IPS-18a (cell line): ENCODE measurements at regions not wholly inside any gene's neighbourhood (a gene's known extent, or its start where the extent isn't known, plus 50 kb on each side); places are given as distances from the start of the nearest gene placed in this dataset.

Experiments used
- H3K27ac ChIP-seq: one replicate; pipeline ENCODE4 v1.5.1; 2013; ENCODE audit warnings: low read length
- H3K27me3 ChIP-seq: one replicate; pipeline ENCODE4 v1.6.1; 2013; ENCODE audit warnings: mild to moderate bottlenecking, low read length; ENCODE audit not compliant: control insufficient read depth, insufficient read depth
- H3K36me3 ChIP-seq: one replicate; pipeline ENCODE4 v1.6.1; 2013; ENCODE audit warnings: low read depth, low read length; ENCODE audit not compliant: control insufficient read depth
- H3K4me1 ChIP-seq: one replicate; pipeline ENCODE4 v1.6.1; 2013; ENCODE audit warnings: low read depth, low read length; ENCODE audit not compliant: control insufficient read depth
- H3K4me3 ChIP-seq: one replicate; pipeline ENCODE4 v1.5.1; 2013; ENCODE audit warnings: low read length
- H3K9ac ChIP-seq: one replicate; pipeline ENCODE4 v1.6.1; 2013; ENCODE audit warnings: mild to moderate bottlenecking, low read length, moderate library complexity
- H3K9me3 ChIP-seq: one replicate; pipeline ENCODE4 v1.6.1; 2013; ENCODE audit warnings: low read depth, low read length; ENCODE audit not compliant: control insufficient read depth

DNA sequence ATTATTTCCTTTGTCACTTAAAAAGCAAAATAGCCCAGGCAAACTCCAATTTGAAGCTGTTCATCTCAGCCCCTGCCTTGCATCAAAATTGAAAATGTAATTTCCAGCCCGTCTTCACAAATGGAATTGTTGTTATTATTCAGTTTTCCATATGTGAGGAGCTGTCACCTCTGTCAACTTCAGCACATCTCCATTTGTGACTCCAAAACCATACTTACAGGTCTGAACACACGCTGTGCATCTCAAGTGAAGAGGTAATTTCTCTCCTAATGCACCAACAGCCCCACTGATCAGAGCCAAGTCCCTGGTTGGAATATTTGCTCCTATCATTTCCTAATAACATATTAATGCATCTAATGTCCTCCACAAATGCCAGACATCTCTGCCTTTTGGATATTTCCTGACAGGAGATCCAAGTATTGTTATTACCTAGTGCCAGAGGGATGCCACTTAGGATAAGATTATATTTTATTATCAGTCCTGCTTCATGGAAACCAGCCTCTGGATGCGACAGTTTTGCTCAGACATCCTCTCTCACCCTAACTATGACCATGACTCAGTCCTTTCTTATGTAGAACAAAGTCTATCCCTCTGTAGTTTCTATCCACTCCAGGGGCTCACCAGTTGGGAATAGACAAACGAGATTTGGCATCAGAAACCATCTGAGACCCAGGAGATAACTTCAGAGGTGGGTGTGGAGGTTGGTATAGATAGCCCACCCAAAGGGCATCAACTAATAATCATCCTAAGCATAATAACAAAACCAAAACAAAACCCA, 379.8 kb downstream of the VPS13C start:
- Histone ChIP-seq H3K9me3 (no peaks in the 10 kb centered on the region), H3K4me3 (no peak overlapping the region), H3K9ac (no peak overlapping the region), H3K36me3 (no peaks in the 10 kb centered on the region), H3K4me1 (peaks cover 16% of the 10 kb centered on the region), H3K27ac (no peak overlapping the region), H3K27me3 (no peaks in the 10 kb centered on the region)

DNA sequence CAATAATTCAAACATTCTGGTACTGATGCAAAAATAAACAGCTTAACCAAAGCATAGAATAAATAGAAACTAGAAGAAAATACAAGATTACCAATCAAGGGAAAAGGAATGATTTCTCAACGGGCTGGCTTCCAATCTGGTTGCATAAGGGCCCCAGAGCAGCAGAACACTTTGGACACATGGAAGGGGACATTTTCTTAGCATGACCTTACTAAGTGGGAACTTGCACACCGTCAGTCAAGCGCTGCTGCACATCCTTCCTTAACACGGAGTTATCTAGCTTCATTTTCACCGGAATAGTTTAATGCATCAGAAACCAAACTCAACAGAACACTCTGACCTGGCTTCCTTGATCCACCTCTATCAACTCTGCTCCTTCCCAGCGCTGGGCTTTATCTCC, 388.5 kb downstream of the VPS13C start:
- no peaks in the 10 kb centered on the region for H3K4me1 ChIP-seq
- no peaks in the 10 kb centered on the region for H3K36me3 ChIP-seq
- H3K9me3 ChIP-seq, result no peaks in the 10 kb centered on the region
- H3K9ac ChIP-seq, result no peak overlapping the region
- no peak overlapping the region for H3K4me3 ChIP-seq
- no peak overlapping the region for H3K27ac ChIP-seq
- no peaks in the 10 kb centered on the region for H3K27me3 ChIP-seq

DNA sequence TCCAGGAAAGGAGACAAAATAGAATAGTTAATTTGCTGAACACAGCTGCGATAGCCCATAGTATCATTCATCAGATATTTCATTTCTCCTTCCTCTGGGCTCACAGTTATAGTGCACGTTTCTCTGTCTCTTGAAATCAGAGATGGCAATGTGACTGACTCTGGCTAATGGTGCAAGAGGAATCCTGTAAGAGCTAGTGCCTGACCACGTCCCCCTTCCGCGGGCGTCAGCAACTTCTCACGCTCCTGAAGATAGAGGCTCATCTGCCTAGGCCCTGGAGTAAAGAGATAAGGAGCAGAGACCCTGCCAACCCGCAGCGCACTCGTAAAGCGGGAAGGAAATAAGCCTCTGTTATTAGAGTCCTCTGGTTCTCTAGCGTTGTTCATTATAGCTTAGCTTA, 391.8 kb downstream of the VPS13C start:
- Histone ChIP-seq H3K27ac (no peak overlapping the region), H3K4me3 (no peak overlapping the region), H3K9me3 (no peaks in the 10 kb centered on the region), H3K4me1 (no peaks in the 10 kb centered on the region), H3K27me3 (no peaks in the 10 kb centered on the region), H3K36me3 (no peaks in the 10 kb centered on the region), H3K9ac (no peak overlapping the region)

DNA sequence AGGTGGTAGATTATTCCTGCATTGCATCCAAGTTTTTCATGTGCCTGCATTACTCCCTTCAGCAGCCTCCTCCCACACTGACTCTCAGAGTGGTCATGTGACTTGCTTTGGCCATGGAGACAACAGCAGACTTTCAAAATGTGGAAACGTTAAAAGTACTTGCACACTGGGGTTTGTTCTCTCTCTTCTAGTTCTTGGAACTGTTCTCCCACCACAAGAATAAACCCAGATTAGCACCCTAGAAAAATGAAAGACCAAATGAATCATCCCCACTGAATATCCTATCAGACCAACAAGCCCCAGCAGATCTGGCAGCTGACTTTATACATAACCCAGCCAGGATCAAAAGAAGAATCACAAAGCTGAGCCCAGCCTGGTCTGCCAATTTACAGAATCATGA, 398.5 kb downstream of the VPS13C start:
- H3K36me3 ChIP-seq, result no peaks in the 10 kb centered on the region
- no peak overlapping the region for H3K27ac ChIP-seq
- no peaks in the 10 kb centered on the region for H3K4me1 ChIP-seq
- H3K9ac ChIP-seq, result no peak overlapping the region
- H3K9me3 ChIP-seq, result no peaks in the 10 kb centered on the region
- H3K27me3 ChIP-seq, result no peaks in the 10 kb centered on the region
- no peak overlapping the region for H3K4me3 ChIP-seq

DNA sequence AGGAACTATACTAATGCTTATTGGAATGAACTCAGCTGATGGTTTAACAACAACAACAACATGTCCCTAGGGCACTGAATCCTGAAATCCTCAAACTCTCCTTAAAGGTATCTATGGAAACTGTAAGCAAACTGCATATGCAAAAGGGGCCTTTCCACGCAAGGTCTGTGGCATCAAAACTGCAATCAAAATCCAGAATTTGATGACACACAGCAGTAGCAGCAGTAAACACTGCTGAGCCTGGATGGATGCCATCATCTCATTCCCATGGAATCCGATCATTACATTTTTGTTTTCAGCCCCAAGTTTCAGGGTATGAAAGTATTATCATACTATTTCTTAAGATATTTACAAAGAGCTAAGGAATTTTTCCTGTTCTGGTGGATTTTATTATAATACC, 399.7 kb downstream of the VPS13C start:
- H3K27me3 ChIP-seq, result no peaks in the 10 kb centered on the region
- H3K9me3 ChIP-seq, result no peaks in the 10 kb centered on the region
- H3K9ac ChIP-seq, result no peak overlapping the region
- no peaks in the 10 kb centered on the region for H3K36me3 ChIP-seq
- no peak overlapping the region for H3K4me3 ChIP-seq
- H3K4me1 ChIP-seq, result no peaks in the 10 kb centered on the region
- H3K27ac ChIP-seq, result no peak overlapping the region

DNA sequence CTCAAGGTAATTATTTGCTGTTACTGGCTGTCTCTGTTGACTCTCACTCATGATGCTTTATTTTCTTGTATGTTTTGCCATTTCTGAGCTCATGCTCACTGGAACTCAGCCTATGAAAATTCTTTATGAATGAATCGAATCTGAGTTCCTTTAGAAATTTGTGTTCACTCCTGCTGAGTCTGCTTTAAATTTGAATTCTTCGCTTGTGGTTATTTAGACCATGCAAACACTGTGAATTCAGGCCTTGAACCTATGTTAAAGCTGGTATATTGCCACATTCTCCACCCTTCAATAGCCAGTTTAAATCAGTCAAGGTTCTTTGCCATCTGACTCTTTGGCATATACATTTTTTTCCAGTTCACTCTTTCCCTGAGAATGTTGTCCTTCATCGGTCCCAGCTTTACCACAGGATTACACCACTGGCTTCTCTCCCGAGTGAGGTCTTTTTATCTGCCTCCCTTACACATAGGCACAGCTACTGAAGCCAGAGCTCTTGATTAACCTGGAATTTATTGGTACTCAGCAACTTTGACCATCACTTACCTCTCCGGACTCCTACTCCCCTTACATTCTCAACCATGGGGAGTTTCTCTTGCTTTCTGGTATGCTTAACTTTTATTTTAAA, 400.6 kb downstream of the VPS13C start:
- H3K27me3 ChIP-seq, result no peaks in the 10 kb centered on the region
- H3K36me3 ChIP-seq, result no peaks in the 10 kb centered on the region
- H3K9me3 ChIP-seq, result no peaks in the 10 kb centered on the region
- H3K4me3 ChIP-seq, result no peak overlapping the region
- no peak overlapping the region for H3K9ac ChIP-seq
- H3K4me1 ChIP-seq, result no peaks in the 10 kb centered on the region
- H3K27ac ChIP-seq, result no peak overlapping the region

DNA sequence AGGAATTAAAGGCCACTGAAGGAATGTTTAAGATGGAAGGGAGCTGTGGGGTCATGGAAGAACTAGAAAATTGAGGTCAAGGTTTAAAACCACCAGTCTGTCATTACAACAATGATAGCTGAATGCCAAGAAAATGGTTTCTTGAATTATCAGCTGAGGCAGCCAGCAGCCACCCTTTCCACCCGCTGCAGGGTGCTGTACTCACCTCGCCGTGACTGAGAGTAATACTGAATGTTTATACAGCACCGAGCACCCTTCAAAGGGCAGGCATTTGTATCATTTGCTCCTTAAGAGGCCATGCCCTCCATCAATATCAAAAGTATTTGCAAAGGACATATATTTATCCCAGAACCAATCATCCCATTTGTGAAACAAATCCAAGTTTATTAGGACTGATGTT, 402.8 kb downstream of the VPS13C start:
- Histone ChIP-seq H3K4me1 (peaks cover 9% of the 10 kb centered on the region), H3K4me3 (no peak overlapping the region), H3K9me3 (no peaks in the 10 kb centered on the region), H3K36me3 (no peaks in the 10 kb centered on the region), H3K27ac (no peak overlapping the region), H3K9ac (no peak overlapping the region), H3K27me3 (no peaks in the 10 kb centered on the region)

DNA sequence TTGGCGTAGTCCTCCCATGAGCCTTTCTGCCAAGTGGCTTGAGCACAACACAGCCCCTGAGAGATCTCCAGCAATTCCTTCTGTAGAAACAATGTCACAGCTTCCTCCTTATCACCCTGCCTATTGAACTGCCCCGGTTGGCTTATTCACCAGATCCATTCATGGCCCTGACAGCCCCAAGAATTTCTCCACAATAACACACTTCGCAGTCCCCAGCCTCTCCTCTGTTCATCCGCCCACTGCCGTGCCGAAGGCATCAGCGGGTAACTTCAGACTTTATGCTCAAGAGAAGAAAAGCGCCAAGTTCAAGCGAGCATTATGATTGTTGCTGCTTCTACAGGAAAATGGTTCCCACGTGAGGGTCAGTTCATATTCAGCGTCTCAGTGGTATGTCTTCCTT, 403.9 kb downstream of the VPS13C start:
- H3K4me3 ChIP-seq, result no peak overlapping the region
- H3K9ac ChIP-seq, result no peak overlapping the region
- no peaks in the 10 kb centered on the region for H3K27me3 ChIP-seq
- H3K36me3 ChIP-seq, result no peaks in the 10 kb centered on the region
- H3K4me1 ChIP-seq, result peaks cover 9% of the 10 kb centered on the region
- no peaks in the 10 kb centered on the region for H3K9me3 ChIP-seq
- H3K27ac ChIP-seq, result no peak overlapping the region

DNA sequence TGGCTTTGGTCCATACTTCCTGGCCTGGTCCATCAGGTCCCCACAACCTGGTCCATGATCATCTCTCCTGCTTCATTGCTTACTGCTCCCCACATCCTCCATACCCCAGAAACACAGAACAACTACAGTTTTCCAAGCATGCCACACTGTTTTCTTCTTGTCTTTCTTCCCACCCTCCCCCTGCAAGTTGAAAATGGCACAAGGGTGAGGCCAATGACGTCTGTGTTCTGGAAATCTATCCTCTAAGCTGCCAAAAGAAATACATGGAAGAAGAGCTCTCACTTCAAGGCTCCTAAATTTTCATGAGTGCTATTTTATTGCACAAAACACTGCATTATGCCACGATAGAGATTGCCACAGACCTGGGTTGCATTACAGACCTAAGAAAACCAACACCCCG, 404.4 kb downstream of the VPS13C start:
- H3K9ac ChIP-seq, result no peak overlapping the region
- H3K36me3 ChIP-seq, result no peaks in the 10 kb centered on the region
- H3K27me3 ChIP-seq, result no peaks in the 10 kb centered on the region
- no peak overlapping the region for H3K27ac ChIP-seq
- no peak overlapping the region for H3K4me3 ChIP-seq
- peaks cover 9% of the 10 kb centered on the region for H3K4me1 ChIP-seq
- H3K9me3 ChIP-seq, result no peaks in the 10 kb centered on the region

DNA sequence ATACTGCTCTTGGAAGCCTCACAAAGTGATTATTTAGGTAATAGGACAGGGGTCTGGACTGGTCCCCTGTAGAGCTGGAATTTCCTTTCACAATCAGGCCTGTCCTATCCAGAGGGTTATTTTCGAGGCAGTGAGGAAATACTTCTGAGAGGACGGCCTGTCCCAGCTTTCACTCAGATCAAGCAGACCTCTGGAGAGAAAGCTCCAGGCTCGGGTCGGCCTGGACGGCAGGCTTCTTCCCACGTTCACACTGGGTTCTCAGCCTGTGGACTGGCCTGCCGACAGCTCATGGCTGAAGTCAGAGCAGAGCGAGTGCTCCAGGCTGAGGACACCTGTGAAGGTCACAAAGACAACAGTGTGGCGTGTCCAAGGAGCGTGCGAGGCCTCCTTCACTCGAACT, 405.3 kb downstream of the VPS13C start:
- peaks cover 9% of the 10 kb centered on the region for H3K4me1 ChIP-seq
- no peaks in the 10 kb centered on the region for H3K36me3 ChIP-seq
- H3K9ac ChIP-seq, result no peak overlapping the region
- no peaks in the 10 kb centered on the region for H3K27me3 ChIP-seq
- H3K27ac ChIP-seq, result no peak overlapping the region
- no peak overlapping the region for H3K4me3 ChIP-seq
- no peaks in the 10 kb centered on the region for H3K9me3 ChIP-seq

DNA sequence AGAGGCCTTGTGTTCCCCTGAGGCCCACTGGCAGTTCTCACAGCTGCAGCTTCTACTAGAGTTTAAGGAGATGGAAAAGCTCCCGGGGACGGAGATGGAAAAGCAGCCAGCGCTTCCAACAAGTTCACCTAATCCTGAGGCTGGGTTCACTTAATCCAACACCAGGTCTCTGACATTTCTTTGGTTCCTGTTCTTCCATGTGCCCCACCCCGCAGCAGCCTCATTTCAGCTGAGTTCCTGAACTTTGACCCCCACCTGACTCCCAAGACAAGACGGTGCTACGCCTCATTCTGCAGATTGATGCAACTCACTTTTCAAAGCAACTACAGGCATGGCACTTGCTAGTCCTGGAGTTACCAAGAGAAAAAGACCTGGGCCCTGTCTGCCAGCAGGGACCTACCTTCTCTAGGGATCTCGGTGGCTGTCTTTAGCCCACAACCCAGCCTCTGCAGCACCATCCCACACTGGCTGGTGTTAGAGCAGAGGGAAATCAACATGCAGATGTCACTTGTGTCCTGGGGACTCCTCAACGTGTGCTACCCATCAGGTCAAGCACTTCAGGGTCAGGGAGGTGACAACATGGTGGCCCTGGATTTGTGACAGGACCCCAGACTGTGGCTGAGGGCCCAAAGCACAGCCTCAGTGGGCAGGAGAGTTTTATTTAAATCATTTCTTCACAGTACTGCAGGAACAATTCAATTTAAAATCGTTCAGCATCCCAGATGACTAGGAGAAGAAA, 406.1 kb downstream of the VPS13C start:
- H3K4me3 ChIP-seq, result no peak overlapping the region
- no peaks in the 10 kb centered on the region for H3K36me3 ChIP-seq
- H3K9ac ChIP-seq, result no peak overlapping the region
- peaks cover 9% of the 10 kb centered on the region for H3K4me1 ChIP-seq
- H3K27ac ChIP-seq, result no peak overlapping the region
- no peaks in the 10 kb centered on the region for H3K9me3 ChIP-seq
- no peaks in the 10 kb centered on the region for H3K27me3 ChIP-seq
